ENCODE measurements at regions not wholly inside any gene's neighbourhood (a gene's known extent, or its start where the extent isn't known, plus 50 kb on each side); places are given as distances from the start of the nearest gene placed in this dataset.

GRCh38 chr6:92700411-92700810 is 718.9 kb downstream of the EPHA7 start:
- no peak for TF ChIP-seq CTCF (conservative IDR thresholded peaks at IDR 0.05 in 1 of 2, IDR thresholded peaks at IDR 0.05 in 1 of 2; ENCODE audit: extremely low read depth in 1 of 2, insufficient read depth in 1 of 2, low read depth in 1 of 2, low read length in 2 of 2)
- no peak for TF ChIP-seq EZH2 (IDR thresholded peaks at IDR 0.05; ENCODE audit: borderline replicate concordance, low read length)

Measured in mammary epithelial cell (primary cell).